HCT116 (cell line): ENCODE measurements at regions not wholly inside any gene's neighbourhood (a gene's known extent, or its start where the extent isn't known, plus 50 kb on each side); places are given as distances from the start of the nearest gene placed in this dataset.

Experiments used
- CTCF ChIP-seq, 3 experiments: fragments of 200-600 bp in 1 of 3; sonication (generic) in 1 of 3; IDR thresholded peaks in 2 of 3; conservative IDR thresholded peaks in 1 of 3; 2 replicates each; pipeline ENCODE4 v1.5.1; 2012 to 2017; ENCODE audit warnings: low read depth in 2 of 3, low read length in 2 of 3, antibody characterized with exemption in 1 of 3, borderline replicate concordance in 1 of 3, control low read depth in 1 of 3, mild to moderate bottlenecking in 1 of 3, mixed read lengths in 1 of 3, mixed run types in 1 of 3, moderate library complexity in 1 of 3; ENCODE audit not compliant: insufficient read depth in 1 of 3
- EZH2phosphoT487 ChIP-seq: fragments of 200-600 bp; IDR thresholded peaks from 2 replicates; pipeline ENCODE4 v1.6.1; 2018; ENCODE audit warnings: antibody characterized with exemption, borderline replicate concordance
- MAX ChIP-seq: IDR thresholded peaks from 2 replicates; pipeline ENCODE4 v1.6.1; 2012
- POLR2A ChIP-seq: IDR thresholded peaks from 2 replicates; pipeline ENCODE4 v1.7.0; 2011; ENCODE audit warnings: borderline replicate concordance; ENCODE audit not compliant: insufficient read depth, insufficient read length; ENCODE audit errors: extremely low read depth
- YY1 ChIP-seq: IDR thresholded peaks from 2 replicates; pipeline ENCODE4 v1.6.1; 2011; ENCODE audit warnings: low read length, low read depth, moderate library complexity, mild to moderate bottlenecking; ENCODE audit not compliant: insufficient replicate concordance; ENCODE audit errors: extremely low read depth

GRCh38 chr1:176315519-176316220 lies 108.6 kb upstream of the COP1 start:
- TF ChIP-seq CTCF (IDR thresholded peaks at IDR 0.05 in 2 of 3, conservative IDR thresholded peaks at IDR 0.05 in 1 of 3; ENCODE audit: borderline replicate concordance in 1 of 3, insufficient read depth in 1 of 3, low read depth in 2 of 3, low read length in 2 of 3) (no peak), YY1 (no peak), EZH2phosphoT487 (no peak), POLR2A (no peak), MAX (no peak)
